ENCODE measurements at regions not wholly inside any gene's neighbourhood (a gene's known extent, or its start where the extent isn't known, plus 50 kb on each side); places are given as distances from the start of the nearest gene placed in this dataset.
"Not testable (repeated sequence)": the region's sequence is repeated elsewhere in the genome, so short reads cannot be mapped to it uniquely, and the experiment has no call there.

DNA sequence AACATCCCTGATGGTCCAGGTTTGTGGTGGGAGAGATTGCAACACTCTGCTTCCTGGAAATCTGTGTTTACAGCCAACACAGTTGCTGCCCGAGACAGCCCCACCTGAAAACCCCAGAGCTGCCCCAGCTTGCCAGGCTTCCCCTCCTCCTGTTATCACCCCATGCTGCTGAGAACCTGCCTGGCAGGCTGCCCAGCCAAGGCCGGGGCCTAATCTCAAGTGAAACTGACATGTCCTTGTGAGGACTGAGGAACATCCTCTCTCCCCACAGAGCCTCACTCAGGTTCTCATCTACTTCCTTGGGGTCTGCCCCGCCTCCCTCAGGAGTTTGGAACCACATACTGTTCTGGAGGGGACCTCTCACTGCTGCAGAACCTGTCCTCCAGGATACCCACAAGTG is 358.4 kb downstream of the KCNJ18 start:
- not testable (repeated sequence) for TF ChIP-seq L3MBTL2 (conservative IDR thresholded peaks at IDR 0.05); BHLHE40 (IDR thresholded peaks at IDR 0.05; ENCODE audit: borderline replicate concordance); TARDBP (IDR thresholded peaks at IDR 0.05); FOXM1 (IDR thresholded peaks at IDR 0.05; ENCODE audit: borderline replicate concordance)
- TF ChIP-seq, protein P1, sequence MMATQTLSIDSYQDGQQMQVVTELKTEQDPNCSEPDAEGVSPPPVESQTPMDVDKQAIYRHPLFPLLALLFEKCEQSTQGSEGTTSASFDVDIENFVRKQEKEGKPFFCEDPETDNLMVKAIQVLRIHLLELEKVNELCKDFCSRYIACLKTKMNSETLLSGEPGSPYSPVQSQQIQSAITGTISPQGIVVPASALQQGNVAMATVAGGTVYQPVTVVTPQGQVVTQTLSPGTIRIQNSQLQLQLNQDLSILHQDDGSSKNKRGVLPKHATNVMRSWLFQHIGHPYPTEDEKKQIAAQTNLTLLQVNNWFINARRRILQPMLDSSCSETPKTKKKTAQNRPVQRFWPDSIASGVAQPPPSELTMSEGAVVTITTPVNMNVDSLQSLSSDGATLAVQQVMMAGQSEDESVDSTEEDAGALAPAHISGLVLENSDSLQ (IDR thresholded peaks at IDR 0.05) = not testable (repeated sequence)

All from HEK293T (cell line).